Ishikawa (cell line): ENCODE measurements at regions not wholly inside any gene's neighbourhood (a gene's known extent, or its start where the extent isn't known, plus 50 kb on each side); places are given as distances from the start of the nearest gene placed in this dataset.

Experiments used
- CEBPB ChIP-seq: IDR thresholded peaks from 2 replicates; pipeline ENCODE4 v1.6.1; 2012
- CREB1 ChIP-seq: IDR thresholded peaks from 2 replicates; pipeline ENCODE4 v1.6.1; 2012; ENCODE audit warnings: low read depth
- EGR1 ChIP-seq: IDR thresholded peaks from 2 replicates; pipeline ENCODE4 v1.6.1; 2012
- EP300 ChIP-seq: IDR thresholded peaks from 2 replicates; pipeline ENCODE4 v1.6.1; 2012; ENCODE audit warnings: borderline replicate concordance
- FOXM1 ChIP-seq: IDR thresholded peaks from 2 replicates; pipeline ENCODE4 v1.6.1; 2012; ENCODE audit warnings: low read depth, borderline replicate concordance
- MAX ChIP-seq: IDR thresholded peaks from 2 replicates; pipeline ENCODE4 v1.6.1; 2012
- NFIC ChIP-seq: IDR thresholded peaks from 2 replicates; pipeline ENCODE4 v1.6.1; 2012
- RAD21 ChIP-seq: IDR thresholded peaks from 2 replicates; pipeline ENCODE4 v1.6.1; 2012; ENCODE audit warnings: low read depth
- REST ChIP-seq: IDR thresholded peaks from 2 replicates; pipeline ENCODE4 v1.6.1; 2012; ENCODE audit warnings: low read depth, mild to moderate bottlenecking
- TAF1 ChIP-seq: IDR thresholded peaks from 2 replicates; pipeline ENCODE4 v1.6.1; 2012; ENCODE audit warnings: low read depth, mild to moderate bottlenecking
- TCF12 ChIP-seq: IDR thresholded peaks from 2 replicates; pipeline ENCODE4 v1.6.1; 2012; ENCODE audit warnings: low read depth
- TEAD4 ChIP-seq: IDR thresholded peaks from 2 replicates; pipeline ENCODE4 v1.6.1; 2012
- USF1 ChIP-seq: IDR thresholded peaks from 2 replicates; pipeline ENCODE4 v1.6.1; 2012
- YY1 ChIP-seq: IDR thresholded peaks from 2 replicates; pipeline ENCODE4 v1.6.1; 2012; ENCODE audit warnings: low read depth
- ZBTB7A ChIP-seq: IDR thresholded peaks from 2 replicates; pipeline ENCODE4 v1.6.1; 2012; ENCODE audit warnings: low read depth

- TF ChIP-seq TCF12, result no peak
- no peak for TF ChIP-seq YY1
- TF ChIP-seq ZBTB7A, result no peak
- no peak for TF ChIP-seq REST
- no peak for TF ChIP-seq CEBPB
- TF ChIP-seq EP300, result no peak
- TF ChIP-seq RAD21, result no peak
- TF ChIP-seq MAX, result no peak
- no peak for TF ChIP-seq EGR1
- TF ChIP-seq NFIC, result no peak
- TF ChIP-seq TAF1, result no peak
- no peak for TF ChIP-seq CREB1
- no peak for TF ChIP-seq FOXM1
- no peak for TF ChIP-seq USF1
- TF ChIP-seq TEAD4, result no peak
These were observed 434.4 kb upstream of the MGMT start for GRCh38 chr10:129032372-129033313.

- no peak for TF ChIP-seq FOXM1
- TF ChIP-seq EP300, result no peak
- no peak for TF ChIP-seq YY1
- no peak for TF ChIP-seq NFIC
- TF ChIP-seq TEAD4, result no peak
- no peak for TF ChIP-seq USF1
- TF ChIP-seq CEBPB, result no peak
- no peak for TF ChIP-seq RAD21
- no peak for TF ChIP-seq REST
- TF ChIP-seq CREB1, result no peak
- TF ChIP-seq ZBTB7A, result no peak
- no peak for TF ChIP-seq MAX
- no peak for TF ChIP-seq TAF1
- no peak for TF ChIP-seq EGR1
- no peak for TF ChIP-seq TCF12
These were observed 433.7 kb upstream of the MGMT start for GRCh38 chr10:129033340-129033739.

- TF ChIP-seq ZBTB7A (no peak), TAF1 (no peak), TCF12 (no peak), USF1 (no peak), CEBPB (no peak), MAX (no peak), EGR1 (no peak), YY1 (no peak), TEAD4 (no peak), CREB1 (no peak), FOXM1 (no peak)
These were observed 433.2 kb upstream of the MGMT start for GRCh38 chr10:129033790-129034272.

- TF ChIP-seq REST, result no peak
These were observed 431.8 kb upstream of the MGMT start for GRCh38 chr10:129035052-129035827.
